ENCODE measurements at regions not wholly inside any gene's neighbourhood (a gene's known extent, or its start where the extent isn't known, plus 50 kb on each side); places are given as distances from the start of the nearest gene placed in this dataset.

GRCh38 chr3:18036450-18036815, 294.0 kb upstream of the TBC1D5 start:
- no peak for DNase-seq

GRCh38 chr3:18035641-18036449, 293.4 kb upstream of the TBC1D5 start:
- DNase-seq, result no peak

GRCh38 chr3:18033581-18034108, 291.2 kb upstream of the TBC1D5 start:
- no peak for DNase-seq

GRCh38 chr3:18030371-18030870, 288.0 kb upstream of the TBC1D5 start:
- no peak for DNase-seq

GRCh38 chr3:18027161-18027939, 284.9 kb upstream of the TBC1D5 start:
- DNase-seq, result no peak

DNA sequence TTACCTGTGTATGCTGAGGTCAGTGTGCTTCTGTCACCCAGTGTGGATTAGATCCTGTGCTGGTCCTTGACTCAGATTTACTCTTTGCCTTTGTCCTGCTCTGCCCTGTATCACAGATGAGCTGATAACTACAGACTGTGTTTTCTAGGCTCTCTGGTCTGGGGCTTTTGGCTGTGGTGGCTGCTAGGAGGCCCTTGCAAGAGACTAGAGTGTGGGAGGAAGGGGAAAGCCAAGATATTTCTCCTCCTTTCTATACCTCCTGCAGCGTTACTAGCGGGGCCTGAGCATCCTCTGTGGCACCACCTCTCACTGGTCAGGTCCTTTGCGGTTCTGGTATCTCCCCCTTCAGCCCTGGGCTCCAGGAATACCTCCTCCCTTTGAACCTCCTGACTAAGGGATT, 282.3 kb upstream of the TBC1D5 start:
- no peak for DNase-seq

DNA sequence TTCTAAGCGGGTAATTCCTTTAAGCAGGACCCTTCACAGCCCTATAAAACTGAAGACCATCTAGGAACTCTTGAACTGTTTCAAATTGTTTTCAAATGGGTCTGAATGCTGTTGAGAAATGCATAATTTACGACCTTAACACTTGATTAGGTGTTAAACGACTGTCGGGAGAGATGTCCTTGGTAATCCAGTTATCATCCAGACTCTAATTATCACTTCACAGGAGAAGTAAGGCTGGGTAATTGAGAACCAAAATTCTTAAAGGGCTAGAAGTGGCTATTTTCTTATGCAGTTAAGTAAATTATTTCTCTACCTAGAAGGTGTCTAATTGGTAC, 276.7 kb upstream of the TBC1D5 start:
- no peak for DNase-seq

- no peak for DNase-seq
Measured at GRCh38 chr3:18018491-18019160, 276.2 kb upstream of the TBC1D5 start.

GRCh38 chr3:18016366-18016765, 273.9 kb upstream of the TBC1D5 start:
- no peak for DNase-seq

GRCh38 chr3:18012933-18013332, 270.5 kb upstream of the TBC1D5 start:
- no peak for DNase-seq

DNA sequence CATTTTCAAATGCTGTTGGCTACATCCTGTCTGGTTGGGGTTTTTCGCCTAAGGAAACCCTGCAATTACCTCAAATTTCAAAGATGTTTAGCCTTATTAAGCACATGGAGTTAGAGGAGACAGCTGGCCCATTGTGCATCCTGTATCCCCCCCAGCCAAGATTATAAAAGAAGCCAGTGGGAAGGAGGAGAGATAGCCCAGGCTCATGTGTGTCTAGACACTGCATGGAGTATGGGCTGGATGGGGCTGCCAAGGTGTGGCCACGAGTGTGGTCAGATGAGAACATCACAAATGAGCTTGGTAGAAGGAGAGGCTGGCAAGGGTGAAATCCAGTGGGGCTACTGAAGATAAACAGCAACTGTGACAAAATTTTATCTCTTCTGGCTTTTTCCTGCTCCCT, 270.0 kb upstream of the TBC1D5 start:
- DNase-seq, result no peak

- DNase-seq, result no peak
Measured at GRCh38 chr3:18011387-18011786, 269.0 kb upstream of the TBC1D5 start.

DNA sequence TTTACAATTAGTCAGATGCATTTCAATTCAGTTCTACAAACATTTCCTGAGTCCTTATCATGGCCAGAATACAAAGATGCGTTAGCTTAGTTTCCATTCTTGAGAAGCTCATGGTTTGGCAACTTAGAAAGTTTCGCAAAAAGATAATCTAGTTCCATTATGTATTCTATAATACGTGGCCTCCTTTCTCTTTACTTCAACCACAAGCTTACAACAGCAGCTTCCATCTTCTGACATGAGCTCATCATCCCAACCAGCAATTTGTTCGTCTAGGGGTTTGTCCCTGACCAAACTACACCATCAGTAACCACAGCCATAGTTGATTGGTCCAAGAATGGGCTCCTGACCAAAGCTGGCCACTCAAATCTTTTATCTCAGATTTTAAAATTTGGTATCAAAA, 267.6 kb upstream of the TBC1D5 start:
- no peak for DNase-seq

- DNase-seq, result no peak
Measured at GRCh38 chr3:18008706-18009368, 266.4 kb upstream of the TBC1D5 start.

DNA sequence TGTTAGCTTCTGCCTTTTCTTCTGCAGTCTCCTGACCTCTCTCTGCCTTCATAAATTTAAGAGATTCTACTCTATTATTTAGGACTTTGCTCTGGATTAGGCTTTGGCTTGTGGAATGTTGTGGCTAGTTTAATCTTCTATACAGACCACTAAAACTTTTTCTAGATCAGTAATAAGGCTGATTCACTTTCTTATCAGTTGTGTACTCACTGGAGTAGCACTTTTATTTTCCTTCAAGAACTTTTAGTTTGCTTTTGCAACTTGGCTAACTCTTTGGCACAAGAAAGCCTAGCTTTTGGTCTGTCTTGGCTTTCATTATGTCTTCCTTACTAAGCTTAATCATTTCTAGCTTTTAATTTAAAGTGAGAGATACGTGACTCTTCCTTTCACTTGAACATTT, 265.5 kb upstream of the TBC1D5 start:
- no peak for DNase-seq

GRCh38 chr3:17995769-17996168, 253.3 kb upstream of the TBC1D5 start:
- no peak for DNase-seq

DNA sequence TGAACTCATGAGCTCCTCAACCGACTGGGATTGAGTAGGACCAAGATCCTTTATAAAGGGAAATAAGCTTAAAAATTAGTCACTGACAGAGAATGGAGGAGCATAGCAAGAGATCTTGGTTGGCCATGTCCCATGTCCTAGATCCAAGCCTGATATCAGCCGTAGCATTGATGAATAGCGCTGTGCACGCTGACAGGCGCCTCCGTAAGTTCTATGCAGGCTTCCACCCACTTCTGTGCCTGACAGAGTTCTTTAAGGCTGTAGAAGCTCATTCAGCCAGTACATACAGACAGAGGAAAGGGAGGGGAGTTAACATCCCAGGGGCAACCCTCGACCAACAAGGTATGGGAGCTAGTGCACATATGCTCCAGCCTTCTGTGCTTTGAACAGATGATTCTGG, 251.7 kb upstream of the TBC1D5 start:
- no peak for DNase-seq

DNA sequence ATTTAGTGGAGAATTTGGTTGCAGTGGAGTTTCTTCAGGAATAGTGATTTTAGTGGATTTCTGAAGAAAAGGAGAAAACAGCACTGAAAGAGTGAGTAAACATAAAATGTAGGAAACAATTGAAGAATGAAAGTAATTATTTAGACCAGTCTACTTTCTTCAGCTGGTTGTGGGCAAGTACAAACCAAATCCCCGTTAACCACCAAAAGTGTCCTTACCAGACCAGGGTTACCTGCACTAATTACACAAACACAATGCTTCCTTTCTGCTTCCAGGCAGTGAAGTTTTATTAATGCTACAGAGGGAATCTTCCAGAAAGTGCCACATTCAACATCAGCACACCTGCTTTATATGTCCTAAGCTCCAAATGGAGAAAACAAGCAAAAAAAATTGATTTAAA, 248.0 kb upstream of the TBC1D5 start:
- no peak for DNase-seq

- no peak for DNase-seq
Measured at GRCh38 chr3:17986348-17986816, 244.0 kb upstream of the TBC1D5 start.

DNA sequence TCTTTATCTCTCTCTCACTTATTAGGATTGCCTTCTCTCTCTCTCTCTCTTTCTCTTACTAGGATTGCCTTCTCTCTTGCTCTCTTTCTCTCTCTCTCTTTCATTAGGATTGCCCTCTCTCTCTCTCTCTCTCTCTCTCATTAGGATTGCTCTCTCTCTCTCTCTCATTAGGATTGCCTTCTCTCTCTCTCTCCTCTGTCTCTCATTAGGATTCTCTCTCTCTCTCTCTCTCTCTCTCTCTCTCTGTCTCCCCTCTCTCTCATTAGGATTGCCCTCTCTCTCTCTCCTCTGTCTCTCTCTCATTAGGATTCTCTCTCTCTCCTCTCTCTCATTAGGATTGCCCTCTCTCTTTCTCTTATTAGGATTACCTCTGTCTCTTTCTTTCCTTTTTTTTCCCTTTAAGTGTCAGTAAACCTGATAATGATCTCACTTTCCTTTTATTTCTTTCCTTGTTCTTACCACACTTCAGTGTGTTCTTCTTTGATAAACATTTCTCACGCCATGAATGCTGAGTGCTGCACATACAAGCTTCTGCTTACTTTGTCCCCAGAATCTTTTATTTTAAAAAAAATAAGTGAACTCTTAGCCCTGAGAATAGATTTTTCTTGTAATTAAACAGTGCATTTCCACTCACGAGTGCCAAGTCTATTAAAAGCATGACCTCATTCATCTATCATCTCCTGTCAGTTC, 243.4 kb upstream of the TBC1D5 start:
- no peak for DNase-seq

DNA sequence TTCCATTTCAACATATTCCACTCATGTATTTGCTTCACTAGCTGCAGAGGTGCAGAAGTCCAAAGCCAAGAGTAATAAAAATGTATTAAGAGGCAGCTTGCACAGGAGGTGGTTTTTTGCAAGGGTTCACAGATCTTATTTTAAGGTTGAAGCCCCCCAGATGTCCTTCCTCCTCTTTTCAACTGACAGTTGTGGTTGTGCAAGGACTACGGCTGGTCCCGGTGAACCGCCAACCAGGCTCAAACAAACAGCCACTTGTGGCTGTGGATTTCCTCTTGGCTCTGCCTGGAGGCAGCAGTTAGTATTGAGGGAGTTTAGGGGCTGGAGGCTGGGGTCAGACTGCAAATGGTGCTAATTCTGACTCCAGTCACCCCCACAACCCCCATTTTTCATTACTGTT, 240.7 kb upstream of the TBC1D5 start:
- no peak for DNase-seq
